Fibroblast of skin of right biceps (primary cell): ENCODE measurements at regions not wholly inside any gene's neighbourhood (a gene's known extent, or its start where the extent isn't known, plus 50 kb on each side); places are given as distances from the start of the nearest gene placed in this dataset.

ENCODE experiments used
- DNase-seq: peaks from one replicate; pipeline ENCODE4 v3.0.0-alpha.2; 2013

DNA sequence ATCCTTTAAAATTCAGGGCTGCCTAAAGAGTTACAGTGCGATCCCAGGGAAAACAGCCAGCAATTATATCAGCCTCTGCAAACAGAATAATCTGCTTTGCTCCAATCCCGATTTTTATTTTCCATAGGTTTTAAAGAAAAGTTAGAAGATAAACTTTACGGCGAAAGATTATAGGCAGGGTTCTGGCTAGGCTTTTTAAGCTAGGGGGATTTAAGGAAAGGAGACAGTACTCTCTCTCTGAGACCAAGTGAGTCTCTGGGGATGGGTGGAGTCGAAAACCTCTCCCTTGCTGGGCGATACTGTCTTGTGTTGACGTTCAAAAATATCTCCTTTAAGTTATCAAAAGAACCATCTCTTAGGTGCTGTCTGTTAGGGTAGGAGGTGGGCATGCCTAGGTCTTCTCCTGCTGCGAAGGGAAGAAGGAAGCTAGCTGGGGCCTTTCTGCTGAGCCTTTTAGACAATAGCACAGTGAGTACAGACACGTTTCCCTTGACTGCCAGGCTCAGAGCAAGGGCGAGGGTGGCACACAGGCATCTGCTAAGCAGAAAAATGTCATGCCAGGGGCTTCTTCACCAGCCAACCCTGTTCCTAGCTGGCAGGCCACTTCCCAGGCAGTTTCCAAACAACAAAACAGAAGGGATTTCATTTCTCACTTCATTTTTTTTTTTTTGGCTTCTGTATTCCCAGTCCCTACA, 167.9 kb upstream of the MAF start:
- DNase-seq, result no peak

DNA sequence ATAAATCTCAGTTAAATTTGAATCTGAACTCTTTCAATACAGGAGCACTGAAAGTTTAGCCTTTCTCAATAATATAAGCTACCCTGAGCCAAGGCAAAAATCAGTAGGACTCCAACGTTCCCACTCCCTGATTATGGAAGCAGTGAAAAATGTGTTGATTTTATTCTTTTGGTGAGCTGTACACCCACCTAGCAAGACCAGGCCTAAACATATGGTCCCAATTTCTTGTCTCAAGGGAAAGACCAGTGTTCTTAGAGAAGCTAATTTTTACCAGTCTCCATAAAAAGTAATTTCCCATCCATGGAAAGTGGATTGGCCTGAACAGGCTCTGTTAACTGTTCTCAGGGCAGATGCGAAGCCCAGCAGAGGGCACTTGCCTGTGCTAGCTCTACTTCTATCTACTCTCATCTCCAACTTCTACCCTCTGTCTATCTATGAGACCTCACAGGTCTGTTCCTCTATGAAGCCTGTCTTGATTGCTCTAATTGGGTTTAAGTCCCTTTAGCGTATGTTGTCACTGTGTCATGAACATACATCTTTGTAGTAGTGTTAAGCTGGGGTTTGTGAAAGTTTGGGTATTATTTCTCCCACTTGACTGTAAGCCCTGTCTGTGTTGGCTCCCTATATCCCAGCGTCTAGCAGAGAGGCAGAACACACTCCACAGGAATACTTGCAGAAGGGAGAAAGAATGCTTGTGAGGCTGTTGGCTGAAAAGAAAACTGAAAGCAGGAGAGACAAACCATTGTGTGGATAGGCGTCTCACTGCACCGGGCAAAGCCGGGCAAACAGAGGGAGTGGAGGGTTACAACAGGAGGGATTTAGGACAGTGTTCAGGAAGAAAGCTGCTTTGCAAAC, 167.1 kb upstream of the MAF start:
- DNase-seq, result peak; percentile 31

DNA sequence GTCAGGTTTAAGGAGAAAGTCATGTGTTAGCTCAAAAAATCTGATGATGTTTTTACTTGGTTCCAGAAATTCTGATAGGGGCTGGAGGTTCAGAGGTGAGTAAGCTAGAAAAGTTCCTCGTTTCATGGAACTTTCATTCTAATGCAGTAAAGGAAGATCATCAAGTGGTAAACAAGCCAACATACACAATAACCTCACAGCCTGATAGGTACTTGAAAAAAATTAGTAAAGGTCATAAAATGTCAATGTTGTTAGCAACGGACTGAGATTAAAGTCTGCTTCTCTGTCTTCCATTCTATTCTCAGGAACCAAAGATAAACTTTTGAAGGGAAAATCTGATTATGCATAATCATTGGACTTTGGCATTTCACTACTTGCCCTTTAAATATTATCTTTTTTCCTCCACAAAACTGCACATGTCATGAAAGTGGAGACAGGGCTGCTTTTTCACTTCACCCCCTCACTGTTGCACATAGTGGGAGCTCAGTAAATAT, 165.4 kb upstream of the MAF start:
- no peak for DNase-seq

DNA sequence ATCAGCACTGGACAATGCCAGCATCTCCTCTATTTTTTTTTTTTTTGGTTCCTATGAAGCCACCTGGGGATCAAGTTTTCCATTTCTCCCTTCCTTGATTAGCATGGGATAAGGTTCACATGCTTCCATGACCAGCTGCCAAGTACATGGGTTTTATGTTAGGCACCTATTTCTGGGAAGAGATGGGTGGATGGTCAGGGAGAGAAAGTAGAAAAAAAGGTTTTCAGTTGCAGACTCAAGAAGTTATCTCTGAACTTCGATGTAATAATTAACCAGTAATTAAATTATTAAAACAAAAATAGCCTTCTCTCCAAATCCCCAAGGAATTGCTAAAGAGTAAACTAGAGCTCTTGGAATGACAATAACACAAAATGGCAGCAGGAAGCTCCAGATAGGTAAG, 164.9 kb upstream of the MAF start:
- no peak for DNase-seq

DNA sequence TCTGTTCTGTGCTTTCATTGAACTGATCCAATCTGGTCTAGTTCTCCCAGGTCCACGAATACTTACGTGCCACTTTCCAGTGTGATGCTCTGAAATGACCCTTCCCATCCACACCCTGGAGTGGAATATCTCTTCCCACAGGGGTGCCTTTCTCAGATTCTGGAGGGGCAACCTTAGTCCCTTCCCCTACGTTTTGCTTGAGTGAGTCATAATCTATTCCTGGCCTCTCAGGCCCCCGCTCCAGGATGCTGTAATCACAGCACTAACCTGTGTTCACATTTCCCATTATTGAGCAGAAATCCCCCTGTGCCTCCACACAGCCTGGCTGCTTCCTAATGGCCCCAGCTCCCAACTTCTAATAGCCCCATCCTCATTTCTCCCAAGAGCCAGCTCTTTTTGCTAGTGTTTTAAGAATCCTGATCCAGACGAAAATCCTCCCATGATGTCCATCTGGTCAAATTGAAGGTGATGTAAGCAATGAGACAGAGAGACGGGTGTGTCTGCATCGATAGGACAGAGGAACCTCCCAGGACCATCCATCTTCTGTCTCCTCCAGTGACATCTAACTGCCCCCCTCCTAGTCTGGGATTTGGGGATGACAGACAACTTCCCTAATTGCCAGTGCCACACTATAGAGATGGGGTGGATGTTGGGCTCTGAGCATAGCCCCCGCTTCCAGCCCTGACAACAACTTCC, 164.0 kb upstream of the MAF start:
- no peak for DNase-seq

DNA sequence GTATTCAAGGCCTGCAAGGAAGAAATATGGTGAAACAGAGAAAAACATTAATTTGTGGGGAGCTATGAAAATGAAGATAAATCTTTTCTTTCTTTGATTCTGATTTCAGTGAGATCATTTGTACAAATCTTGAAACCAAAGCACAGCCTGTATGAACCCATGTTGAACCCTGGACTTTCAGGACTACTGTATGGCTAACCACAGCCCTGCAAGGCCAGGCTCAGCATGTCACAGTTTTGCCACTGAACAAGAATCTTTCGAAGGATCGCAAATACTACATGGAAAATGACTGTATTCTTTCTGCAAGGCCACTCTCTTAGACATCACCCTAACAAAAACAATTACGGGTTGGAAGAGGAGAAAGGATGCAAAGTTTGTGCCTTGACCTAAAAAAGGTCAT, 161.7 kb upstream of the MAF start:
- DNase-seq, result no peak

DNA sequence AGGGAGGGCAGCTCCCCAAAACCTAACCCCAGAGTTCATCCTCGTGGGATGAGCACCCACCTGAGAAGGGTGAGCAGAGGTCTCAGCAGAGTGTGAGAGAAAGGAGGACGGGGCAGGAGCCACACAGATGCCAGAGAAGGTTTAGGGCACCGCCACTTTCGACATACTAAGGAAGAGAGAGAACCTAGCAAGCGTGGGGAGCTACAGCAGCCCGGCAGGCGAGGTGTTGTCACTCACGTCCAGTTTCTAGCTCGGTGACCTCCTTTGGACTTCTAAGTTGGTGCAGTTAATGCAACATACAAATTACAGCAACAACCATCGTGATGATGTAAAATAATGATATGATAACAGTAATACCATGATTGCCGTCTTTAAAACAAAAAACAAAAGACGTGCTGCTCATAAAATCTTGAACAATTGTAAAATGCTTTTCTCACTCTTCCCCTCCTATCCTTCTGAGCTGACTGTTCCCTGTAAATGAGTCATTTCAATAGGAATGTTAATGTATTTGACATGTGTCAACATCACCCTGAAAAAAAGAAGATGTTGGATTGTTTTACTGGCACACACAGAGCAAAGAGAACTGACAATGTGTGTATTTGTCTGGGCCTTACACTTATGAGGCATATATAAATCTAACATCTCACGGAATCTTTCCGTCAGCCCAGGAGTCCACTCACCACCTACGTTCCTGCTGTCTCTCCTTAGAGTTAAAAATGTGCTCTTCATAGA, 158.2 kb upstream of the MAF start:
- DNase-seq, result peak; percentile 82

DNA sequence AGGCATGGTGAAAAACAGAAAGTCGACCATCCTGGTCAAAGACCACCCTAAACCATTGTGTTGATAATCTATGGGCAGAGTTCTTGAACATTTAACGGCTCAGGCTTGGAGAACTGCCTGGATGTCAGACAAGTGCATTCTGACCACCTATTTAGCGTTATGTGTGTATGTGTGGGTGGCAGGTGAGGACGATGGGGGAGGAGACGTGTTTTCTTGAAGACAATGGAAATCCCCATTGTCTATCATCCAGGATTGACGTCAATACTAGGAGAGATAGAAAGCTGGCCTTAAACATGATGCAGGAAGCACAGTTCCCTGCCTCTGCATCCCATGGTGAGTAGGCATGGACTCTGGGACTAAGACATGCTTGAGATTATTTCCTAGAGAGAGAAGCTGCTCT, 157.4 kb upstream of the MAF start:
- no peak for DNase-seq

DNA sequence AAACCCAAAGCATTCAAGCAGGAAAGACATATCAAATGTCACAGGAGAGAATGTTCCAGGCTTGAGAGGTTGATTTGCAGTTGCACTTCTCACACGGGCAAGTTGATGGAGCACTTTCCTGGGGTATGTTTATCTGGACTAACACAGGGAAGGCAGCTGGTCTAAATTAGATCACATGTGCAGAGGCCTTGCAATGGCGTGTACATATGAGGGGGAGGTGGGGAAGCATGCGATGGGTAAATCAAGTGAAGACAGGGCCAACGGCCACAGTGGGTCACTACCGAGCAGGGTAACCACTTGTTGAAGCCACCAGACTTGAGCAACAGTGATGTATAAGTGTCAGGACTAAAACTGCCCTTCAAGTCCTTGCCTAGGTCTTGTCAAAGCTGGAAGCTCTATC, 156.6 kb upstream of the MAF start:
- DNase-seq, result peak; percentile 34

DNA sequence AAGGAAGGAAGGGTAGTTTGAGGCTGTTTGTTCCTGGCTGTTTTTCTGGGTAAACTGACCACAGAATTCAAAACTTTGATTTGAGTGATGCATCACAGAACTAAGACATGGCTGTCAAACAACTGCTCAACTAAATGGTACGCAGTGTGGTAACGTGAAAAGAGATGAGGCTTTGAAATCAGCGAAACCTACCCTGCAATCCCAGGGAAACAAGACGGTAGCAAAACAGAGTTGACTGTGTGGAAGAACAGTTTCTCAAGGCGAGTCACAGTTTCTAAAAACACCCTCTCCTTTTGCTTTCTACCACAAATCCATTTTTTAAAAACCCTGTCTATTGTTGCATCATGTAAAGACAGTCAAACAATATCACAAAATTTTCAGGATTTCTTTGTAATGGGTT, 156.0 kb upstream of the MAF start:
- DNase-seq, result peak; percentile 48

DNA sequence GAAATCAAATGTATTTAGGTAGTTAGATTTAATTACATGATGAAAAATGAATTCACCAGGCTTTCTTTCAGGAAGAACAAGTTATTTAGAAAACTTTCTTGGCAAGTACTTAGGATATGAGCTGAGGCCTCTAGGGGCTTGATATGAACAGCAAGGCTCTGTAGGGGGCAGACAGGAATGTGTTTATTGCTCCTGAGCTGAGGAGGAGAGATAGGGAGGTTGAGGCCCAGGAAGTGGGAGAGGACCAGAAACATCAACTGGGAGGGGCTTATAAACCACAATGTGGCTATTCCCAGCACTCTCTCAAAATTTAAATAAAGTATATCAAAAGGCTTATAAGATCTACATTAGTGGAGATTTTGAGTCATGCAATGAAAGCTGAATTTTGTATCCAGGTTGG, 154.0 kb upstream of the MAF start:
- peak; percentile 89 for DNase-seq

DNA sequence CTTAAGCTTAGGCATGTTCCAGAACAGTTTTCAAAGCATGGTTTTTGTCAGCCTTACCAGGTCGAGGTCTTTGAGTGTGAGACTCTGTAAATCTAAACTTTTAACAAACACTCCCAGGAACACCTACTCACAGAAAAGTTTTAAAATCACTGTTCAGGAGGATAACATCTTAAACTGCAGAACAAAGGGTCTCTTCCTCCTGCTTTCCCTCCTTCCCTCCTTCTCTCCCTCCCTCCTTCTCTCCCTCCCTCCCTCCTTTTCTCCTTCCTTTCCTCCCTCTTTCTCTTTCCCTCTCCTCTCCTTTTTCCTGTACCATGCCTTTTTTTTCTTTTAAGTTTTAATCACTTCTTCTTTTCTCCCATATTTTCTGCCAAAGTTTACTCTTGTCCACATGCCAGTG, 153.5 kb upstream of the MAF start:
- no peak for DNase-seq

DNA sequence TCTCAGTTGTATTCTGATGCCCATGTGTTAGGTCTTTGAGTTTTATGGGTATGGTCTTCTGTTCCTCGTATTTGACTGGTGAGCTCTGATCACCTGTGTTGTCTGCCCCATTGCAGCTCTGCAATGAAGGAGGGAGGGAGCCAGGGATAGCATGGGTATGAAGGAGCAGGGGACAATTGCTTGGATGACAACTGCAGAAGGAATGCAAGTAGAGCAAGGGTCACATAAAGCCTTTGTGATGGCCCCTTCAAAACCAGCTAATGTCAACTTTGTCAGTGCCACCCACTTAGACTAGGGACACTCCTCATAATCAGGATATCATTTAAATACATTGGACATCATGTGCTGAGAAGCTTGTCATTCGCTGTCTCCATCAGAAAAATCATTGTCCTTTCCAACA, 152.7 kb upstream of the MAF start:
- DNase-seq, result no peak

DNA sequence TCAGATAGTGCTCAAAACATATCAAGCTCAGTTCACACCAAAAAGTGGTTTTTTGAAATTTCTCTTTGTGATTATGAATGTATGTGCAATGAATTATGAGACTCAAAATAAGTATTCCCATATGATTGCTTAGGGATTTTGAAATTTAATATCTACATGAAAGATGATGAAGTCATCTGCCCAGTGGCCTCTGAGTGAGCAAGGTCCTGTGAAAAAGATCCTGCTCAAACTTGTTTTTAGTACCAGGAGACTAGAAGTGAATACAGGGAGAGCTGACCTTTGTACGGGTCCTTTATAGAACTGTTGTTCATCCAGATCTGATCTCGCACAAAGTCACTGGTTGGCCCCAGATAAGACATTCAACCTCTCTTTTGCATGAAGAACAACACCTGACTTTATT, 151.9 kb upstream of the MAF start:
- peak; percentile 38 for DNase-seq

DNA sequence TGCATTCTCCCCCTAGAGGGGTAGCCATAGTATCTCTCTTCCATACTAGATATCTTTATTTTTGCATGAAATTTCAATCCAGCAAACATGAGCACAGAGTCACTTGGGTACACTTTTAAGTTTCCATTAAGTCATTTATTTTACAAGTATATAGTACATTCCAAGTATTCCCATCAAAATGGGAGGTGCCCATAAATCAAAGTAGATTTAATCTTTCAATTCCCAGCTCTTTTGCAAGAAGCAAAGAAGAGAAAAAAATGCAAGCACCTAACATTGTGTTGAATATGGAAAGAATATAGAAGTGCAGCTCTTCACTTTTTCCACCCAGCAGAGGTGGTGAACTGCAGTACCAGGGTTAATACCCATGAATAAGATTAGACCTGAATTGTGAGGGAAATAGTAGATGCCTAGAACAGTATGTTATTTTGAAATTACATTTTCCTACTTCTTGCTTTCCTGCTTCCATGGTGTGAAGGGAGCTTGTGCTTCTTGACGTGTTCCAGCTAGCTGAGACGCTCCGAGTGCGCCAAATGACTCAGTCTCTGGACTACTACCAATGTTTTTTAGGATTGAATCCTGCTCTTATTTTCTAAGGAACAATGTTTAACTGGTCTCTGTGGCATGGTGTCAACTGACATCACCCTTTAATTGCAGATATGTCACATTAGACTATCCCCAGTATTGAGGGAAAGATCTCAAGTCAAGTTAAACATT, 151.1 kb upstream of the MAF start:
- peak; percentile 70 for DNase-seq

DNA sequence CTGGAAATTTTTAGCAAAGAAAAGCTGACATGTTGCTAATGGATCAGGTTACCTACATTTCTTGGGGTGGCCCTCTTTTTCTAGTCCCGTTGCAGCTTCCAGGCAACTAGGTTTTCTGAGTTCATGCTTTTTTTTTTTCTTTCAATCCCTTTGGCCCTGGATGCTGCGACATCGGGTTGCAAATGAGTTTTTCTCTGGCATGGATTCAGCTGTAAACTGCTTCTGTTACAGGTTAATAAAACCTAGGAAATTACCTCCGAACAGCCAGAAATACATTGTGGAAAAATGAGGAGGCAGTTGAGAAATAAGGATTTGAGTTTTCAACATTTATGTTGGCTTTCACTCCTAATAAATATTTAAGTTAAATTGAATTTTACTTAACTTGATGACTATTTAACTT, 149.8 kb upstream of the MAF start:
- DNase-seq, result no peak

DNA sequence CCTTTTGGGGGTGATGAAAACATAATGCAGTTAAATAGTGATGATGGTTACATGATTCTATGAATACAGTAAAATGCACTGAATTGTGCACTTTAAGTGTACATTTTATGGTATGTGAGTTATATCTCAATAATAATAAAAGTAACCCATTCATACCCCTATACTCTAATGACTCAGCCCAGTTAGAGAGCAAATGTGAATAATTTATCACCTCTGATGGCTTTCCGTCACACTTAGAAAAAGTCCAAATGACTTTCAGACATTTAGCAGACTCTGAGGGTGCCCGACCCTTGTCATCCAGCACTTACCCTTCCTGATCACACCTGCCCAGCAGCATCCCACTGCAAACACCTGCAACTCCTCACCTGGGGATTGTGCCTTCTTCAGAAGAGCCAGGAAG, 148.1 kb upstream of the MAF start:
- DNase-seq, result no peak

DNA sequence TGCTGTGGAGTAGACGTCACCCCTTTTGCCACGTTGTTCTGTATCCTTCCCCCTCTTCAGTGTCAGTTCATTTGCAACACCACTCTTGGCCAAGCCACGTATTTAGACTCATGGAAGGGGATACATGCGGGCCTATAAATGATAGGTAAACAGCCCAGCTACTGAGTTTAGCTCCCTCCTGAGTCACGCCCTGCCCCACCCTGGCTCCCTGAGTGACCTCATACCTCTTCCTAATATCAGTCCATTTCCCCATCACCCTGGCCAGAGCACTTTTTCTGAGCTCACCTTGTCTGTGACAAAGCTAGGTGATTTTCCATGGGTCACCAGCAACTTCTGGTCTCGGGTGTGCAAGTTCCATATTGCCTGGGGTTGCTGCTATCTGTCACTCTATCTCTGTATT, 147.2 kb upstream of the MAF start:
- DNase-seq, result no peak

DNA sequence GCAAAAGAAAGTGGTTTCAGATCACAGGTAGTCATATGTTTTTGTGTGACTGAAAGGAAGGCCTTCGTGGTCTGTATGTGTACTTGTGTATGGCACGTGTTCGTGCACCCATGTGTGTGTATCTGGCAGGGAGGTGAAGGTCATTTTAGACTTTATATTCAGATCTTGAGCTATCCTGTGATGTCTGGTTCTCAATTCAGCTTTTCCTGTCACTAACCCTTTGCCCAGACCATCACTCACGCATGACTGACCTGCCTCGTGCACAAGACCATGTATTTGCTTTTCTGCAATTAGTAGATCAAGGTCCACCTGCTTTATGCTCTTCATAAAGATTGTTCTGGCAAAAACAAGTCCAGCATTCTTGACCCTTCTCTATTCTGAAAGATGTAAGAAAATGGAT, 139.7 kb upstream of the MAF start:
- no peak for DNase-seq

DNA sequence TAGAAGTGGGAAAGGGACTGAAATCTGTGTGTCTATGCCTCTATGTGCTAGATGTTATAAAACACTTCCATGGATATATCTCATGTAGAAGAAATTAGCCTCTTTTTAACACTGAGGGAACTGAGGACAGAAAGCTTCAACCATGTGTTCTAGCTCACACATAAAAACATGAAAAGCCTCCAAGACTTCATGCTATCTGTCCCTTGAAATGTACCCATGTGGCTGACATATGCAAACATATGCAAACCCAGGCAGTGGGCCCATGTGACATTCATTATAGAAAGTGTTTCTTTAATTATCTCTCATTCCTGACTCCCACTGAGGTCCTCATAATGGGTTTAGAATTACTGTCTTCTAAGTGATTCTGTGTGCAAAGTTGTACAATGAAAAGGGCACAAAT, 134.7 kb upstream of the MAF start:
- DNase-seq, result no peak

DNA sequence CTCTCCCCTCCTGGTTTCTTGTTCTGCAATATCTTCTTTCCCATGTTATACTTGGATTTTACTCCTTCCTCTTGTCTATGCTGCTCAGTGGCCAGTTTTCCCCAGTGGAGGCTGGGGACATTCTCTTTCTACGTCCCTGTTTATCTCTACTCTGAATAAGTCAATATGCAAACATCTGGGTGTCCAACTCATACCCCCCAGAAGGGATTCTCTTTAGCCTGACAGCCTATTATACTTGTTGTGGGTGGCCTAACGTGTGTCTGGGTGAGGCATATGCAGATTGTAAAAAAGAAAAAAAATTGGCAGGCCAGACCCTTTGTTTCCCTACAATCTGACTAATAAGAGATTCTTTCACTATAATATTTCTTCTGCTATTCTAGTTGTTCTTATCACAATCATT, 134.2 kb upstream of the MAF start:
- DNase-seq, result no peak

DNA sequence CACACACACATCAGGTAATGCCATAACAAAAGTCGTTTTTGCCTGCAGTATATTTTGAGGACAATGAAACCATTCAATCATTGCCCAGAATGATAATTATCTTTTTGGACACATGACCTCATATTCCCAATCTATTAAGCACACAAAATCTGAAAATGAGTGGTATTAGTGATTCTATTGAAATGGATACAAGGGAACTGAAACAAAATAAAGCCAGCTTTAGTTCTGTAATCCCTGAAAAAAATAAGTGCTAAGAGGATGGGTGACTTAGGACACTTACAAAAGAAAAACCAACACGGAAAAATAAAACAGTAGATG, 128.3 kb upstream of the MAF start:
- no peak for DNase-seq
